ENCODE measurements at regions not wholly inside any gene's neighbourhood (a gene's known extent, or its start where the extent isn't known, plus 50 kb on each side); places are given as distances from the start of the nearest gene placed in this dataset.

- H3K9ac ChIP-seq (ENCODE audit: low read length), result no peak overlapping the region
- H3K27me3 ChIP-seq (ENCODE audit: low read length), result no peaks in the 10 kb centered on the region
- no peak overlapping the region for H3K27ac ChIP-seq (ENCODE audit: low read depth, low read length)
- no peaks in the 10 kb centered on the region for H3K36me3 ChIP-seq (ENCODE audit: low read length)
- H3K9me3 ChIP-seq (ENCODE audit: insufficient read depth, low read length), result no peaks in the 10 kb centered on the region
- H3F3A ChIP-seq (ENCODE audit: insufficient read depth), result no peaks in the 10 kb centered on the region
- no peaks in the 10 kb centered on the region for H4K20me1 ChIP-seq (ENCODE audit: low read depth, low read length)
- H3K4me3 ChIP-seq (ENCODE audit: insufficient read depth, low read length, poor library complexity, severe bottlenecking), result no peak overlapping the region
- no peak overlapping the region for H3K4me2 ChIP-seq (ENCODE audit: low read depth, low read length, poor library complexity, severe bottlenecking)
- no peak overlapping the region for H2AFZ ChIP-seq (ENCODE audit: low read depth, low read length, severe bottlenecking)
- H3K9me2 ChIP-seq (replicated peaks; ENCODE audit: insufficient read depth, low read length), result no peaks in the 10 kb centered on the region
- TF ChIP-seq EZH2phosphoT487 (conservative IDR thresholded peaks at IDR 0.05; ENCODE audit: low read length) (no peak), CTCF (IDR thresholded peaks at IDR 0.05; ENCODE audit: insufficient read depth, low read length, poor library complexity, severe bottlenecking) (no peak)
- H3K79me2 ChIP-seq (ENCODE audit: insufficient read depth, low read length), result no peaks in the 10 kb centered on the region
These were observed 512.2 kb upstream of the TNC start for GRCh38 chr9:115629879-115630840.

- Histone ChIP-seq H3K9me3 (ENCODE audit: insufficient read depth, low read length) (no peaks in the 10 kb centered on the region), H3K27me3 (ENCODE audit: low read length) (no peaks in the 10 kb centered on the region), H3K27ac (ENCODE audit: low read depth, low read length) (no peak overlapping the region), H3K79me2 (ENCODE audit: insufficient read depth, low read length) (no peaks in the 10 kb centered on the region), H3K36me3 (ENCODE audit: low read length) (no peaks in the 10 kb centered on the region), H3K9me2 (replicated peaks; ENCODE audit: insufficient read depth, low read length) (no peaks in the 10 kb centered on the region), H3K4me2 (ENCODE audit: low read depth, low read length, poor library complexity, severe bottlenecking) (no peak overlapping the region), H4K20me1 (ENCODE audit: low read depth, low read length) (no peaks in the 10 kb centered on the region), H3F3A (ENCODE audit: insufficient read depth) (no peaks in the 10 kb centered on the region), H3K4me3 (ENCODE audit: insufficient read depth, low read length, poor library complexity, severe bottlenecking) (no peak overlapping the region), H2AFZ (ENCODE audit: low read depth, low read length, severe bottlenecking) (no peak overlapping the region), H3K9ac (ENCODE audit: low read length) (no peak overlapping the region)
- TF ChIP-seq EZH2phosphoT487 (conservative IDR thresholded peaks at IDR 0.05; ENCODE audit: low read length) (no peak), CTCF (IDR thresholded peaks at IDR 0.05; ENCODE audit: insufficient read depth, low read length, poor library complexity, severe bottlenecking) (no peak)
These were observed 514.4 kb upstream of the TNC start for GRCh38 chr9:115632391-115632790.

GRCh38 chr9:115633104-115633503 is 515.1 kb upstream of the TNC start:
- Histone ChIP-seq H3K27ac (ENCODE audit: low read depth, low read length) (no peak overlapping the region), H3K79me2 (ENCODE audit: insufficient read depth, low read length) (no peaks in the 10 kb centered on the region), H3K4me2 (ENCODE audit: low read depth, low read length, poor library complexity, severe bottlenecking) (no peak overlapping the region), H3K4me3 (ENCODE audit: insufficient read depth, low read length, poor library complexity, severe bottlenecking) (no peak overlapping the region), H3K9ac (ENCODE audit: low read length) (no peak overlapping the region), H2AFZ (ENCODE audit: low read depth, low read length, severe bottlenecking) (no peak overlapping the region), H4K20me1 (ENCODE audit: low read depth, low read length) (no peaks in the 10 kb centered on the region), H3K9me3 (ENCODE audit: insufficient read depth, low read length) (no peaks in the 10 kb centered on the region), H3K27me3 (ENCODE audit: low read length) (no peaks in the 10 kb centered on the region), H3F3A (ENCODE audit: insufficient read depth) (no peaks in the 10 kb centered on the region), H3K36me3 (ENCODE audit: low read length) (no peaks in the 10 kb centered on the region), H3K9me2 (replicated peaks; ENCODE audit: insufficient read depth, low read length) (no peaks in the 10 kb centered on the region)
- TF ChIP-seq CTCF (IDR thresholded peaks at IDR 0.05; ENCODE audit: insufficient read depth, low read length, poor library complexity, severe bottlenecking), result no peak
- no peak for TF ChIP-seq EZH2phosphoT487 (conservative IDR thresholded peaks at IDR 0.05; ENCODE audit: low read length)
